ENCODE measurements at regions not wholly inside any gene's neighbourhood (a gene's known extent, or its start where the extent isn't known, plus 50 kb on each side); places are given as distances from the start of the nearest gene placed in this dataset.

DNA sequence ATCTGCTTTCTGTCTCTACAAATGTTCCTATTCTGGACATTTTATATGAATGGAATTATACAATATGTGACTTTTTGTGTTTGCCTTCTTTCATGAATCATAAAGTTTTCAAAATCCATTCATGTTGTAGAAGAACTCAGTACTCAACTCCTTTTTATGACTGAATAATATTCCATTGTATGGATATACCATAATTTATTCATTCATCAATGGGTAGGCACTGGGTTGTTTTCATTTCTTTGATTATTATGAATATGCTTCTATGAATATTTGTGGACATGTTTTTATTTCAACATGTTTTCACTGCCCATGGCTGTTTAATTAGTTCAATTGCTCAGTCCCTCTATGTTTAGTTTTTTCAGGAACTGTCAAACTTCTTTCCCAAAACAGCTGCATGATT lies 76.5 kb upstream of the GTSF1L start:
- DNase-seq (ENCODE audit: low spot score) = no peak

DNA sequence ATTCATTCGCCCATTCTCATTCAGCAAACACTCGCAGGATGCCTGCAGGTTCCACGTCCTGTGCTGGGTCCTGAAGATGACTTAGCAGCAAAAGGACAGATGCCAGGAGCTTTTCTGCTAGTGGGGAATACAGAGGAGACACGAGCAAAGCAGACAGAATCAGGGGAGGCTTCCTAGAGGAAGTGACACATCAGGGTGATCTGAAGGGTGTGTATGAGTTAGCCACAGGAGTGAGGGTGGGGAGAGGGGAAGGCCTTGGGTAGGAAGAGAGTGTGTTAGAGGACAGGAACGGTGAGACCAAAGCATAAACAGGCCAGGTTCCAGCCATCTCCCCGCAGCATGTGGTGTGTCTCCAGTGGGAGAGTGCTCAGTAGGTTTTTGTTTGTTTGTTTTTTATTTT lies 73.4 kb upstream of the GTSF1L start:
- no peak for DNase-seq (ENCODE audit: low spot score)

DNA sequence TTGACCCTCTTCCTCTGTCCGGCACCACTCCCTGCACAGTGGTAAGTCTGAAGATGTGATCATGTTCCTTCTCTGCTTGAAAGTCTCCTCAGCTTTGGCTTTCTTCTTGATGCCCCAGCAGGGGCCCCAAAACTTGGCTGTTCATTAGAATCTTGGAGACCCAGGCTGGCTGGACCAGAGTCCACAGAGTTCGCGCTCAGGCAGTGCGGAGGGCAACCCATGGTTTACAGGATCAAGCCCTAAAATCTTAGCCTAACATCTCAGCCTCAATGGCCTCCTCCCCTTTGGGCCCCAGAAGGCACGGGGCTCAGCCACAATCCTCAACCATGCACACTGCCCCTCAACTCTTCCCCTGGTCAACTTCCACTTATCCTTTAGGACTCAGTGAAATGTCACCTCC lies 72.9 kb upstream of the GTSF1L start:
- DNase-seq (ENCODE audit: low spot score) = no peak

DNA sequence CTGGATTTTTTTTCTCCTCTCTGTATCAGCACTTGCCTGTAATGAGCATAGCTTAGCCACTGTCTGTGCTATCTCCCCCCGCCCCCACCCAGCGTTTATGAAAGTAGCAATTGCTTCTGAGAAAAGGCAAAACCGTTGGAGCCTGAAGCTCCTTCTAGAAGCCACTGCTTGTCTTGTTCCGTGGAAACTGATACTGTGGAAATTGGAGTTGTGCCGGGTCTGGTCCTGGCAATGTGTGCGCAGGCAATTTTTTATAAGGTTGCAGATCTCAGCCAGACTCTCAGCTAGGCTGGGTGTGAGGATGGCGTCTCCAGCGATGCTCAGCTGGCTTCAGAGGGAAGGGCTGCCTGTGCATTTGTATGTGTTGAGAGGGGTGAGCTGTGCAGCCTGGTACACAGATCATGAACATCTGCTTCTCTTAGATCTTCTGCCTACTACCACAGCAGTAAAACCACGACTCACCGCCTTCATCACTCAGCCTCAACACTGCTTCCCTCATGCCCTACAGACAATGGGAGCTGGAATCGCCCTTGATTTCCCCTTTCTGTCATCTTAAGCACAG lies 72.4 kb upstream of the GTSF1L start:
- no peak for DNase-seq (ENCODE audit: low spot score)

DNA sequence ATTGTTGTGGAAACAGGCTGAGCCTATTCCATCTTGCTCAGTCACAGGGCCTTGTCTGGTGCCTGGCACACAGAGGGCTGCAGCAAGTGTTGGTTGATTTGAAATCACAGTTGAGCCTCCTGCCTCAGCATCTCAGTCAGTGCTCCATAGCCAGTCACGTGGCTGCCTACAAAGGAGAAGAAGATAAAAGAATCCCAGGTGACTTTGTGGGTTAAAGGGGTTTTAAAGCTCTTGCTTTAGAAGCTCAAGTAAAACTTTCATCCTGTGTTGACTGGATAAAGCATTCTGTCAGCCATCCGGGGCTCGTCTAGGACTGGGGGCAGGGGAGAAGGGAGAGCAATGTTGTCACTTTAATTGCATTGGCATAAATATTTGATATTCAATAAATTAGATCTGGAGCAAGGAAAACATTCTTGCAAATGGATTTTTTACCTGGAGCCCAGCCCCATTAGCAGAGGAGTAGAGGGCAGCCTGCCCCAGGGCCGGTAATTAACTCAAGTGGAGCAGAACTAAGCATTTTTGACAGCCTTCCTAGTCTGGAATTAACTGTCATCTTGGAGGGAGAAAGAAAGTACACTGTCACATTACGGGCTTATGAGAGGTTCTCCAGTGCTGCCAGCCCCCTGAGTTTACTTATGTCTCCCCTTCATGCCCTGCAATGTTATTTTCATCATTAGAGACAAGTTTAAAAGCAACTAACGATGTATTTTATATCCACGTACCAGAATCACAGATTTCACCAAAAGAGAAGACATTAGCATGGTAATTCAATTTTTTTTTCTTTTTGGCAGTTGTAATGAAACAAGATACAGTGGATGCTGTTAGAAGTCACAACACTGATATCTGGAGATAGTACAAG lies 71.7 kb upstream of the GTSF1L start:
- DNase-seq (ENCODE audit: low spot score) = no peak

DNA sequence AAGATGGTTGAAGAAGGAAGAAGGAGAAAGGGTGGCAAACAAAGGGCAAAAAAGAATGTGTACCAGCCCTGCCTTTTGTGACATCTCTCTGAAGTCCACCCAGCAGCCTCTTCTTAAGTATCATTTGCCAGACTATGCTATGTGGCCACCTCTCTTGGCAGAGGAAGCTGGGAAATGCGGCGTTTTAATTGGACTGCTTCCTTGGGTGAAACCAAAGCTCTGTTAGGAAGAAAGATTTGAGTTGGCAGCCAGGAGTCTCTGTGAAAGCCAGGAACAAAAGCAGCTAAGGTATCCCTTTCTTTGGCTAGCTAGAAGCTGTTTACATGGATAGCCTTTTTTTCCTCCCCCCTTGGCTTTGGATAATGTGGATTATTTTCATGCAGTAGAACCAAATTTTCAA lies 67.5 kb upstream of the GTSF1L start:
- DNase-seq (ENCODE audit: low spot score) = no peak

DNA sequence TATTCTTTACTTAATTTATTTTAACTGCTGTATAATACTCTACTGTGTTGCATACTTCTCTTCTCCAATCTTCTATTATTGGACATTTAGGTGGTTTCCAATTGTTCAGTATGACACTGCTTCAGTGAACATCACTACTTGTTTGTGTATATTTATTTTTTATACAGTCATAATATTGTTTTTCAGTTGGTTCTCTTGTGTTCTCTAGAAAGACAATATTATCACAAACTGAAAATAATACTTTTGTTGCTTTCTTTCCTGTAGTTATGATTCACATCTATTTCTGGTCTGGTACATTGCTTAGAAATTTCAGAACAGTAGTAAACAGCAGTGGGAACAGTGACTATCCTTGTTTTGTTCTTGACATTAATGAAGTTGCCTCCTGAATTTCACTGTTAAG lies 62.8 kb upstream of the GTSF1L start:
- no peak for DNase-seq (ENCODE audit: low spot score)

DNA sequence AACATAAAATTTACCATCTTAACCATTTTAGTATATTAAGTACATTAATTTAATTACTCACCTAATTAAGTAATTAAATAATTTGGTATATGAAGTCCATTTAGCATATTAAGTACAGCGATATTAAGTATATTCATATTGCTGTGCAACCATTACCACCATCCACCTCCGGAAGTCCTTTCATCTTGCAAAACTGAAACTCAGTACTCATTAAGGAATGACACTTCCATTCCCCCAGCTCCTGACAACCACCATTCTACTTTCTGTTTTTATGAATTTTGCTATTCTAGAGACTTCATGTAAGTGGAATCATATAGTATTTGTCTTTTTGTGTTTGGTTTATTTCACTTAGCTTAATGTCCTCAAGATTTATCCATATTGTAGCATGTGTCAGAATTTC lies 61.1 kb upstream of the GTSF1L start:
- no peak for DNase-seq (ENCODE audit: low spot score)

DNA sequence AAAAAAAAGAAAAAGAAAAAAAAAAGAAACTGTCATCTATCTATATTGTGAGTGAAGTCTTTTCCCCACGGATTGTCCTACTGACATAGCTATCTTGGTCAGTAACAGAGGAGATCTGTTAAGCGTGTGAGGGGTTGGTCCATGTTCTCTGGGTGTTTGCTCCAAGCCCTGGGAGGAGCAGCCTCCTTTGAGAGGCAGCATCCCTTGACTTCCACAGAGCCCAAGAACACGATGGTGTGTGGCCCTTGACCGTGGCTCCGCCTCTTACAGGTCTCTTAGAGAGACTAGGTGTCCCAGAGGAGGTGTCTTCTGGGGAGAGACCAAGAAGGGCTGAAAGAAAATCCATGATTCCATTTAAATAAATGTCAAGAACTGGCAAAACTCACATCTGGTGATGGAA lies 60.1 kb upstream of the GTSF1L start:
- no peak for DNase-seq (ENCODE audit: low spot score)

DNA sequence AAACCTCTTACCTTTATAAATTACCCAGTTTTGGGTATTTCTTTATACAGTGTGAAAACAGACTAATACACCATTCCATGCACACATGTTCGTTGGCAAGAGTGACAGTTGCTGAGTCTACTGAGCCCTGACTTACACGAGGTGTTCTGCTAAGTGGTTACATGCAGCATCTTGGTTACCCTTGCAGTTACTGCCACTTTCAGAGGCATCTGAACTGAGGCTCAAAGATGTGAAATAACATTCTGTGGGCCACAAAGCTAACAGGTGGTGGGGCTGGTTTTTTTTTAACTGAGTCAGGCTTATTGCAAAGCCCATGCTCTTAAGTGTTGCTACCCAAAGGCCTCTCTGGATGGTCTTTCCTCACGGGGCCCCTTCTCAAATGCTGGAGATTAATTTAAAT lies 54.4 kb upstream of the GTSF1L start:
- no peak for DNase-seq (ENCODE audit: low spot score)

DNA sequence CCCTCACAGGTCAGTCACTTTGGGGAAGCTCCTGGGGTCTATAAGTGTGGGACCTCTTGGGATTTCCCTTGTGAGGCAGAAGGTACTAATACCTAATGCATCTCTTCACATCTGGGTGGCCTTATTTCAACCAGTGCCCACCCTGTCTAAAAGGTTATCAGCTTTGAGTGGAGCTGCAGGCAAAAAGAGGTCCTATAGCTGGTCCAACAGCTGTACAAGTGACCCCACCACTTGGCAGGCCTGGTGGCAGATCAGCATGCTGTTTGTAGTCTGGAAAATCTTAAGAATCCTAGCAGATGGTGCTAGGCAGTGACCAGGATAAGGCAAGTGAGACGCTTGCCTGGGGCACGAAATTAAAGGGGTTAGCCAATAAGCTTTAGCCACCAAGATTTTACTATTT lies 51.6 kb upstream of the GTSF1L start:
- no peak for DNase-seq (ENCODE audit: low spot score)

DNA sequence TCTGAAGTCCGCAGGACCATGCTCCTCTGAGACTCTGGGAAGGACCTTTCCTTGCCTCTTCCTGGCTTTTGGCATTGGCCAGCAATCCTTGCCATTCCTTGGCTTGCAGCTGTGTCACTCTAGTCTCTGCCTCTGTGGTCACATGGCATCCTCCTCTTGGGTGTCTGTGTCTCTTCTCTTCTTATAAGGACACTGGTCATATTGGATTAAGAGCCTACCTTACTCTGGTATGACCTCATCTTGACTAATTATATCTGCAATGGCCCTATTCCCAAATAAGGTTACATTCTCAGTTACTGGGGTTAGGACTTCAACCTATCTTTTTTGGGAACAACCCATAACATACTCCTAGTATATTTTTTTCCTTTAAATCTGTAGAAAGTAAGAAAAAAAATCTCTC lies 49.9 kb upstream of the GTSF1L start:
- DNase-seq (ENCODE audit: low spot score) = no peak
